HepG2 (cell line): ENCODE measurements at regions not wholly inside any gene's neighbourhood (a gene's known extent, or its start where the extent isn't known, plus 50 kb on each side); places are given as distances from the start of the nearest gene placed in this dataset.

Experiments used
- ATAC-seq: fragments of 200-7000 bp; cut with Tn5 transposase; 3 replicates; pipeline ENCODE4 v1.9.1; 2020; ENCODE audit warnings: mild to moderate bottlenecking, moderate library complexity
- BruUV-seq: library from RNA; stranded (reverse); fragments of 400-500 nt; replicated peaks from 2 replicates; lab custom pipeline; 2021; lab: Mats Ljungman, UMichigan
- CTCF ChIA-PET: fragments of 300-600 bp; formaldehyde crosslinking; extraction: SDS; loops from one replicate; lab custom pipeline; 2021; ENCODE audit warnings: low total read pairs, inconsistent platforms, low intra/inter-chr PET ratio; lab: Yijun Ruan, JAX
- POLR2A ChIA-PET: fragments of 350-600 bp; sonication (Branson Sonifier 250); formaldehyde crosslinking; loops from one replicate; lab custom pipeline; 2020; ENCODE audit warnings: antibody characterized with exemption, inconsistent platforms; lab: Yijun Ruan, JAX
- DNase-seq: peaks from one replicate; pipeline ENCODE4 v3.0.0-alpha.2; 2015; ENCODE audit warnings: low spot score
- FAIRE-seq: peaks from 3 replicates; lab custom pipeline; 2011; peaks lifted over from hg19 to GRCh38; lab: Jason Lieb, UNC
- H2AFZ ChIP-seq: one replicate; pipeline ENCODE4 v1.6.1; 2011; ENCODE audit warnings: low read length, inconsistent platforms
- H3K27ac ChIP-seq: fragments of 300-600 bp; 3 replicates; pipeline ENCODE4 v1.8.0; 2011; ENCODE audit warnings: mixed run types, mild to moderate bottlenecking, mixed read lengths, low read length, inconsistent platforms; ENCODE audit not compliant: insufficient read depth; ENCODE audit errors: extremely low read length
- H3K27me3 ChIP-seq, 2 experiments: fragments of 200-600 bp in 1 of 2; 2 replicates in 1 of 2; 3 replicates in 1 of 2; pipeline versions ENCODE4 v1.6.0 to v1.8.0; 2011; ENCODE audit warnings: low read length in 2 of 2, mild to moderate bottlenecking in 2 of 2, moderate library complexity in 2 of 2, inconsistent platforms in 1 of 2; ENCODE audit not compliant: insufficient read depth in 2 of 2, control insufficient read depth in 1 of 2
- H3K36me3 ChIP-seq, 2 experiments: fragments of 200-600 bp in 1 of 2; replicated peaks in 1 of 2; 2 replicates in 1 of 2; 3 replicates in 1 of 2; pipeline versions ENCODE4 v1.5.1 to v1.8.0; 2011; ENCODE audit warnings: low read length in 2 of 2, inconsistent platforms in 1 of 2; ENCODE audit not compliant: insufficient read depth in 2 of 2, control insufficient read depth in 1 of 2
- H3K4me1 ChIP-seq: 2 replicates; pipeline ENCODE4 v1.5.1; 2012; ENCODE audit warnings: low read length, inconsistent platforms; ENCODE audit not compliant: insufficient read depth
- H3K4me2 ChIP-seq: 2 replicates; pipeline ENCODE4 v1.6.0; 2011; ENCODE audit warnings: low read depth, low read length, inconsistent platforms
- H3K4me3 ChIP-seq, 3 experiments: fragments of 200-600 bp in 1 of 3; sonication (generic), shearing (Covaris generic) in 1 of 3; replicated peaks in 1 of 3; 2 replicates each; pipeline ENCODE4 v1.5.1; 2011 to 2016; ENCODE audit warnings: low read length in 3 of 3, inconsistent platforms in 2 of 3, low read depth in 2 of 3, mild to moderate bottlenecking in 2 of 3, control low read depth in 1 of 3, mixed read lengths in 1 of 3; ENCODE audit not compliant: insufficient read depth in 1 of 3
- H3K79me2 ChIP-seq: one replicate; pipeline ENCODE4 v1.6.1; 2011; ENCODE audit warnings: low read length, inconsistent platforms; ENCODE audit not compliant: insufficient read depth
- H3K9ac ChIP-seq: 2 replicates; pipeline ENCODE4 v1.6.0; 2011; ENCODE audit warnings: mild to moderate bottlenecking, low read depth, low read length, inconsistent platforms; ENCODE audit not compliant: insufficient read depth
- H3K9me3 ChIP-seq: 2 replicates; pipeline ENCODE4 v1.5.1; 2012; ENCODE audit warnings: mild to moderate bottlenecking, low read length
- H4K20me1 ChIP-seq: 2 replicates; pipeline ENCODE4 v1.6.0; 2011; ENCODE audit warnings: inconsistent platforms, mild to moderate bottlenecking, low read length, moderate library complexity; ENCODE audit not compliant: insufficient read depth
- CSRNP2 ChIP-seq: sonication (generic); formaldehyde crosslinking; conservative IDR thresholded peaks from 2 replicates; pipeline ENCODE4 v1.8.0; 2022; ENCODE audit warnings: low read depth, missing genetic modification reagents
- EP300 ChIP-seq, 3 experiments: sonication (generic) in 1 of 3; formaldehyde crosslinking in 1 of 3; IDR thresholded peaks; 2 replicates each; pipeline versions ENCODE4 v1.5.1 to v1.6.1; 2011 to 2020; ENCODE audit warnings: low read depth in 2 of 3, low read length in 2 of 3, borderline replicate concordance in 1 of 3, improper control_type of control experiment in 1 of 3, mild to moderate bottlenecking in 1 of 3, missing genetic modification reagents in 1 of 3, moderate library complexity in 1 of 3
- KLF9 ChIP-seq: IDR thresholded peaks from 2 replicates; pipeline ENCODE4 v1.6.1; 2016; ENCODE audit warnings: low read depth
- RFX5 ChIP-seq: IDR thresholded peaks from 2 replicates; pipeline ENCODE4 v1.6.1; 2011; ENCODE audit warnings: low read depth, low read length, improper control_type of control experiment
- SPEN ChIP-seq: sonication (generic); formaldehyde crosslinking; IDR thresholded peaks from 2 replicates; pipeline ENCODE4 v1.5.1; 2020; ENCODE audit warnings: low read depth, mild to moderate bottlenecking, missing genetic modification reagents
- ZNF577 ChIP-seq: sonication (generic); formaldehyde crosslinking; IDR thresholded peaks from 2 replicates; pipeline ENCODE4 v1.4.0; 2020; ENCODE audit warnings: mild to moderate bottlenecking, low read depth, missing genetic modification reagents, borderline replicate concordance
- WGBS: methylation state at CpG from one replicate; pipeline ENCODE4 v1.1.6; 2017; ENCODE audit warnings: low lambda C conversion rate; 5-methylcytosine and 5-hydroxymethylcytosine counted together
- in situ Hi-C: cut with HindIII; loops from 2 replicates; pipeline ENCODE4 v1.10.0; 2017; ENCODE audit warnings: low pct_unique_long_range_greater_than_20kb; ENCODE audit not compliant: extremely low pct_ligation_motif_present
- intact Hi-C: fragments of 100-400 bp; cut with micrococcal nuclease; formaldehyde crosslinking; loops from one replicate; pipeline ENCODE4 v1.10.0; 2022; ENCODE audit not compliant: unreplicated experiment

- Histone ChIP-seq H3K4me2 (no peak overlapping the region), H3K4me1 (no peaks in the 10 kb centered on the region), H3K27ac (no peak overlapping the region), H3K4me3 (no peak overlapping the region), H3K27me3 (peaks cover 0 to 6% of the 10 kb centered on the region in 2 experiments; a peak in 3 of 5 replicates), H3K36me3 (no peaks in the 10 kb centered on the region), H3K9me3 (no peaks in the 10 kb centered on the region), H3K9ac (no peak overlapping the region)
- intact Hi-C loops = no loop called here
- ATAC-seq (no peak), DNase-seq (no peak)
- POLR2A ChIA-PET = no interaction called here
- no TSS peak for BruUV-seq
- CTCF ChIA-PET = no interaction called here
- 35% methylated on average over 16 of the region's 16 CpGs for WGBS
- TF ChIP-seq EP300 (IDR thresholded peaks at IDR 0.05; ENCODE audit: low read depth in 2 of 2, low read length in 2 of 2) (no peak), EP300 (CRISPR knock-in tag; IDR thresholded peaks at IDR 0.05; ENCODE audit: borderline replicate concordance) (no peak), KLF9 (CRISPR knock-in tag) (no peak), SPEN (no peak), ZNF577 (CRISPR knock-in tag) (no peak), CSRNP2 (CRISPR knock-in tag) (no peak), RFX5 (no peak)
- TF ChIP-seq, all 625 proteins: peak for 0
- Histone ChIP-seq H4K20me1 (no peaks in the 10 kb centered on the region), H2AFZ (no peak overlapping the region), H3K79me2 (no peaks in the 10 kb centered on the region)
- in situ Hi-C loops = no loop called here
- FAIRE-seq = no peak
Observed at GRCh38 chr1:87202922-87203655, 125.6 kb upstream of the LMO4 start.
